ENCODE measurements at regions not wholly inside any gene's neighbourhood (a gene's known extent, or its start where the extent isn't known, plus 50 kb on each side); places are given as distances from the start of the nearest gene placed in this dataset.

- H3K4me3 ChIP-seq (ENCODE audit: low read depth, poor library complexity, severe bottlenecking): no peak overlapping the region
- DNase-seq (ENCODE audit: low spot score in 2 of 2): peak in 1 of 2 donors; percentile 40
- intact Hi-C loops (cut with DNase I; ENCODE audit: low total_unique reads): no loop called here
- TF ChIP-seq CTCF (IDR thresholded peaks at IDR 0.05): no peak
- 54 to 57% methylated on average over 13 of the region's 13 CpGs for WGBS, 2 donors
Observed at GRCh38 chr16:26665166-26665939, 401.4 kb upstream of the C16orf82 start.

DNA sequence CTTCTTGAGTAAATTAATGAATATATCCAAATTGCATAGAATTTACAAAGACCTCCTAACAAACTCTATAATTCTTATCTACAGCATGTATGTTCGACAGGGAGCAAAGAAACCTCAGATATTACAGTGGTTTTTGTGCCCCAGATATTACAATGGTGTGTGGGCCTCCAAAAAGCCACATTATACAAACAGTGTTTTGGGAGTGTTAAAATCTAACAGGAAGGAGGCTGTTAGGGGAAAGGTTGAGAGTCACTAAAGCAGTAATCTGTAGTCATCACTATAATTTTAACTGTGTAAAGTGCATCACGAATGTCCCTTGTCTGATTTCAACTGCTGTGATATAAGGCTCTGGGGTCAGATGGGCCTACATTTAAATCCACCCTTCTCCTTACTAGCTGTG is 400.2 kb upstream of the C16orf82 start:
- no peak for DNase-seq (ENCODE audit: low spot score in 2 of 2)
- intact Hi-C loops (cut with DNase I; ENCODE audit: low total_unique reads): no loop called here
- TF ChIP-seq CTCF (IDR thresholded peaks at IDR 0.05) (no peak), POLR2A (IDR thresholded peaks at IDR 0.05) (no peak)
- WGBS, 2 donors: 69 to 80% methylated on average over 2 of the region's 2 CpGs
- H3K4me3 ChIP-seq (ENCODE audit: low read depth, poor library complexity, severe bottlenecking): no peak overlapping the region

GRCh38 chr16:26667307-26667706 is 399.4 kb upstream of the C16orf82 start:
- no peak for DNase-seq (ENCODE audit: low spot score in 2 of 2)
- WGBS, 2 donors: 65 to 77% methylated on average over 12 of the region's 12 CpGs
- no peak for TF ChIP-seq POLR2A (IDR thresholded peaks at IDR 0.05)
- no peak for TF ChIP-seq CTCF (IDR thresholded peaks at IDR 0.05)
- intact Hi-C loops (cut with DNase I; ENCODE audit: low total_unique reads): no loop called here
- no peak overlapping the region for H3K4me3 ChIP-seq (ENCODE audit: low read depth, poor library complexity, severe bottlenecking)

- TF ChIP-seq POLR2A (IDR thresholded peaks at IDR 0.05): no peak
- no peak for TF ChIP-seq CTCF (IDR thresholded peaks at IDR 0.05)
- DNase-seq (ENCODE audit: low spot score in 2 of 2): no peak
- intact Hi-C loops (cut with DNase I; ENCODE audit: low total_unique reads): no loop called here
- 39 to 40% methylated on average over 8 of the region's 8 CpGs for WGBS, 2 donors
- H3K4me3 ChIP-seq (ENCODE audit: low read depth, poor library complexity, severe bottlenecking): no peak overlapping the region
Observed at GRCh38 chr16:26668026-26668425, 398.7 kb upstream of the C16orf82 start.

- intact Hi-C loops (cut with DNase I; ENCODE audit: low total_unique reads): no loop called here
- H3K4me3 ChIP-seq (ENCODE audit: low read depth, poor library complexity, severe bottlenecking): no peak overlapping the region
- no peak for TF ChIP-seq POLR2A (IDR thresholded peaks at IDR 0.05)
- TF ChIP-seq CTCF (IDR thresholded peaks at IDR 0.05): no peak
- WGBS, 2 donors: 53 to 61% methylated on average over 6 of the region's 6 CpGs
- DNase-seq (ENCODE audit: low spot score in 2 of 2): no peak
Observed at GRCh38 chr16:26672206-26672605, 394.5 kb upstream of the C16orf82 start.

DNA sequence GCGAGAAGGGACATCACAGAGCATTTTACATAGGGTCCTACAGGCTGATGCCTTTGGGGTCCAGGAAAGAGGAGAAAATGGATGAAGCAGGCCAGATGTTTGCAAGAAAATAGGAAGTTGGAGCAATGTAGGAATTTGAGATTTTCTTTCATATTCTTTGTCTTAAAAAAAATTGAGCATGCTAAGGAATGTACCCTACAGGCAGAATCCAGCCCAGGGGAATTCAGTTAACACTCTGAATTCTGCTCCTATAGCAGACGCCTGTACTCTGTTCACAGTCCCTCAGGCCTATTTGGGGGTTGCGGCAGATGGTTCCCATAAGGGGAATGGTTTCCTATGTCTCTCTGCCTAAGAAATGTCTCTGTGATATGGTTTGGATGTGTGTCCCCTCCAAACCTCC is 393.7 kb upstream of the C16orf82 start:
- H3K4me3 ChIP-seq (ENCODE audit: low read depth, poor library complexity, severe bottlenecking): no peak overlapping the region
- intact Hi-C loops (cut with DNase I; ENCODE audit: low total_unique reads): no loop called here
- WGBS, 2 donors: 62 to 75% methylated on average over 3 of the region's 3 CpGs
- TF ChIP-seq POLR2A (IDR thresholded peaks at IDR 0.05) (no peak), CTCF (IDR thresholded peaks at IDR 0.05) (no peak)
- no peak for DNase-seq (ENCODE audit: low spot score in 2 of 2)
